HEK293T (cell line): ENCODE measurements at regions not wholly inside any gene's neighbourhood (a gene's known extent, or its start where the extent isn't known, plus 50 kb on each side); places are given as distances from the start of the nearest gene placed in this dataset.

Source experiments
- CTCF ChIA-PET: fragments of 350-600 bp; formaldehyde crosslinking; extraction: SDS; loops from one replicate; lab custom pipeline; 2021; ENCODE audit warnings: antibody characterized with exemption, inconsistent platforms; lab: Yijun Ruan, JAX
- POLR2A ChIA-PET: fragments of 350-600 bp; formaldehyde crosslinking; extraction: SDS; loops from one replicate; lab custom pipeline; 2020; ENCODE audit warnings: antibody characterized with exemption, inconsistent platforms; lab: Yijun Ruan, JAX
- DNase-seq: peaks from one replicate; pipeline ENCODE4 v3.0.0; 2012; ENCODE audit warnings: mixed read lengths; ENCODE audit errors: extremely low spot score
- ARNT ChIP-seq: fragments of 450-650 bp; IDR thresholded peaks from 2 replicates; pipeline ENCODE4 v1.6.1; 2017; ENCODE audit warnings: mild to moderate bottlenecking
- BHLHE40 ChIP-seq: fragments of 450-650 bp; IDR thresholded peaks from 2 replicates; pipeline ENCODE4 v1.6.1; 2016; ENCODE audit warnings: mild to moderate bottlenecking, moderate library complexity, borderline replicate concordance
- CTBP1 ChIP-seq: fragments of 450-650 bp; IDR thresholded peaks from 2 replicates; pipeline ENCODE4 v1.6.1; 2016; ENCODE audit warnings: borderline replicate concordance
- ELF4 ChIP-seq: fragments of 450-650 bp; IDR thresholded peaks from 2 replicates; pipeline ENCODE4 v1.6.1; 2017; ENCODE audit warnings: antibody characterized with exemption
- FOXA1 ChIP-seq: fragments of 450-650 bp; IDR thresholded peaks from 2 replicates; pipeline ENCODE4 v1.6.1; 2016; ENCODE audit warnings: mild to moderate bottlenecking
- FOXK2 ChIP-seq: fragments of 450-650 bp; IDR thresholded peaks from 2 replicates; pipeline ENCODE4 v1.6.1; 2016; ENCODE audit warnings: mild to moderate bottlenecking
- FOXM1 ChIP-seq: fragments of 450-650 bp; IDR thresholded peaks from 2 replicates; pipeline ENCODE4 v1.6.1; 2017; ENCODE audit warnings: mild to moderate bottlenecking, borderline replicate concordance
- HDGF ChIP-seq: fragments of 450-650 bp; IDR thresholded peaks from 2 replicates; pipeline ENCODE4 v1.6.1; 2017; ENCODE audit warnings: antibody characterized with exemption, borderline replicate concordance
- L3MBTL2 ChIP-seq: fragments of 450-650 bp; conservative IDR thresholded peaks from 2 replicates; pipeline ENCODE4 v1.6.1; 2016; ENCODE audit warnings: mild to moderate bottlenecking
- LEF1 ChIP-seq: fragments of 450-650 bp; IDR thresholded peaks from 2 replicates; pipeline ENCODE4 v1.6.1; 2017; ENCODE audit warnings: mild to moderate bottlenecking, borderline replicate concordance
- NFRKB ChIP-seq: fragments of 450-650 bp; IDR thresholded peaks from 2 replicates; pipeline ENCODE4 v1.6.1; 2016; ENCODE audit warnings: mild to moderate bottlenecking, moderate library complexity
- SP1 ChIP-seq: fragments of 450-650 bp; IDR thresholded peaks from 2 replicates; pipeline ENCODE4 v1.6.1; 2017
- SUZ12 ChIP-seq: fragments of 450-650 bp; IDR thresholded peaks from 2 replicates; pipeline ENCODE4 v1.6.1; 2016; ENCODE audit warnings: mild to moderate bottlenecking
- TARDBP ChIP-seq: fragments of 450-650 bp; IDR thresholded peaks from 2 replicates; pipeline ENCODE4 v1.6.1; 2016
- ZNF384 ChIP-seq: fragments of 450-650 bp; IDR thresholded peaks from 2 replicates; pipeline ENCODE4 v1.6.1; 2016
- TF ChIP-seq, protein P1 (sequence below): fragments of 450-650 bp; IDR thresholded peaks from 2 replicates; pipeline ENCODE4 v1.6.1; 2016

DNA sequence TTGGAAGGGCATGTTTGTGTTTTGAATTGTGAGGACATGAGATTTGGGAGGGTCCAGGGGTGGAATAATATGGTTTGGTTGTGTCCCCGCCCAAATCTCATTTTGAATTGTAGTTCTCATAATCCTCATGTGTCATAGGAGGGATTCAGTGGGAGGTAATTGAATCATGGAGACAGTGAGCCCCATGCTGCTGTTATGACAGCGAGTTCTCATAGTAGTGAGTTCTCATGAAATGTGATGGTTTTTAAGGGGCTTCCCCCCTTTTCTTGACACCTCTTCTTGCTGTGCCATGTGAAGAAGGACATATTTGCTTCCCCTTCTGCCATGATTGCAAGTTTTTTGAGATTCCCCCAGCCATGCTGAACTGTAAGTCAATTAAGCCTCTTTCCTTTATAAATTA lies 260.0 kb downstream of the DUSP6 start:
- ChIA-PET CTCF (no interaction called here), POLR2A (no interaction called here)
- TF ChIP-seq FOXK2: no peak
- no peak for TF ChIP-seq TARDBP
- TF ChIP-seq FOXA1: no peak
- TF ChIP-seq, protein P1, sequence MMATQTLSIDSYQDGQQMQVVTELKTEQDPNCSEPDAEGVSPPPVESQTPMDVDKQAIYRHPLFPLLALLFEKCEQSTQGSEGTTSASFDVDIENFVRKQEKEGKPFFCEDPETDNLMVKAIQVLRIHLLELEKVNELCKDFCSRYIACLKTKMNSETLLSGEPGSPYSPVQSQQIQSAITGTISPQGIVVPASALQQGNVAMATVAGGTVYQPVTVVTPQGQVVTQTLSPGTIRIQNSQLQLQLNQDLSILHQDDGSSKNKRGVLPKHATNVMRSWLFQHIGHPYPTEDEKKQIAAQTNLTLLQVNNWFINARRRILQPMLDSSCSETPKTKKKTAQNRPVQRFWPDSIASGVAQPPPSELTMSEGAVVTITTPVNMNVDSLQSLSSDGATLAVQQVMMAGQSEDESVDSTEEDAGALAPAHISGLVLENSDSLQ: no peak
- TF ChIP-seq NFRKB: no peak
- TF ChIP-seq SUZ12: no peak
- no peak for TF ChIP-seq ELF4
- TF ChIP-seq LEF1: no peak
- TF ChIP-seq L3MBTL2: no peak
- no peak for TF ChIP-seq ARNT
- TF ChIP-seq SP1: no peak
- no peak for TF ChIP-seq HDGF
- TF ChIP-seq FOXM1: no peak
- TF ChIP-seq BHLHE40: no peak
- no peak for DNase-seq

DNA sequence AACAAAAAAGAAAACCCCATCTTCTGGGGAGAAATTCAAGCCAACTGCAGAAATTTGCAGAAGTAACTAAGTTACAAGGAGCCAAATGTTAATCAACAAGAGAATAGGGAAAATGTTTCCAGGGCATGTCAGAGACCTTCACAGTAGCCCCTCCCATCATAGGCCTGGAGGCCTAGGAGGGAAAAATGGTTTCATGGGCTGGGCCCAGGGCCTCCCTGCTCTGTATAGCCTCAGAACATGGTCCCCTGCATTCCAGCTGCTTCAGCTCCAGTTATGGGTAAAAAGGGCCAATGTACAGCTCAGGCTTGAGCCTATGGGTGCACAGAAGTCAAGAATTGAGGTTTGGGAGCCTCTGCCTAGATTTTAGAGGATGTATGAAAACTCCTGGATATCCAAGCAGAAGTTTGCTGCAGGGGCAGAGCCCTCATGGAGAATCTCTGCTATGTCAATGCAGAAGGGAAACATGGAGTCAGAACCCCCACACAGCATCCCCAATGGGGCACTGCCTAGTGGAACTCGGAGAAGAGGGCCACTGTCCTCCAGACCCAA lies 260.9 kb downstream of the DUSP6 start:
- ChIA-PET CTCF (no interaction called here), POLR2A (no interaction called here)
- DNase-seq: no peak
- no peak for TF ChIP-seq ELF4
- TF ChIP-seq FOXK2: no peak
- no peak for TF ChIP-seq BHLHE40
- TF ChIP-seq NFRKB: no peak
- TF ChIP-seq, protein P1: no peak
- TF ChIP-seq TARDBP: no peak
- TF ChIP-seq SP1: no peak
- TF ChIP-seq ZNF384: no peak
- TF ChIP-seq HDGF: no peak
- no peak for TF ChIP-seq FOXA1
- no peak for TF ChIP-seq L3MBTL2
- no peak for TF ChIP-seq SUZ12
- no peak for TF ChIP-seq LEF1

DNA sequence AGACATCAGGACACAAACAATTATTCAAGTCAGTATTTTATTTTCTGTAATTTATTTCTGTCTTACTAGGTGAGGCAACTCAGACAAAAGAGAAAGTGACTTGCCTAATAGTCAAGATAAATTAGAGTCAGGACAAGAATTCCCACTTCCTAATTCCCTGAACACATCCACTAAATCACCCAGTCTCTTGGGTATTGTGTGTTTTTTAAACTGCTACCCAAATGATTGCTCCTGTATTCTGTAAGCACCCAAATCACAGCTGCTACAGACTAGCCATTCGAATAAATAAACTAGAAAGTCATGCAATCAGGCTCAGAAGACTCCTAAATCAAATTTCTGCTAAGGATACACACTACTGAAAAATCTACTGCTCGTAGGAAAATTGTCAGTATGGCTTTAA lies 263.0 kb downstream of the DUSP6 start:
- TF ChIP-seq SUZ12 (no peak), ZNF384 (no peak), ELF4 (no peak), ARNT (no peak), L3MBTL2 (no peak), FOXM1 (no peak), HDGF (no peak), CTBP1 (no peak), SP1 (no peak), NFRKB (no peak), TARDBP (no peak), BHLHE40 (no peak)
- TF ChIP-seq, protein P1: no peak
- DNase-seq: no peak
- CTCF ChIA-PET: no interaction called here
- POLR2A ChIA-PET: no interaction called here

DNA sequence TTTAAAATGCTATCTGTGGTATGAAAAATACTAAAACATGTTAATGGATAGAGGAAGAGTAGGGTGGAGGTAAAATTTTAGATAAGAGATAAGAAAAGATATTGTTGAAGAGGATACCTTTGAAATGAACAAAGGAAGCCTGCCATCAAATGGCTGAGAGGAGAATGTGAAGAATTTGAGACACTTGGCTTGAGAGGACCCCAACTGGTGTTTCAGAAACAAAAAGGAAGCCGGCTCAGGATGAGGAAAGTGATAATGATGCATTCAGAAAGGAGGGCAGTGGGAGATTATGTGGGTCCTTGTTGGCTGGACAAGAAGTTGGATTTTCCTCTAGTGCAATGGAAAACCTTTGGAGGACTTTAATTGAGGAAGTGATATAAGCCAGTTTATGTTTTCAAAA lies 264.4 kb downstream of the DUSP6 start:
- DNase-seq: no peak
- POLR2A ChIA-PET: no interaction called here
- CTCF ChIA-PET: no interaction called here
- TF ChIP-seq BHLHE40 (no peak), ZNF384 (no peak), HDGF (no peak), SP1 (no peak), ELF4 (no peak)

DNA sequence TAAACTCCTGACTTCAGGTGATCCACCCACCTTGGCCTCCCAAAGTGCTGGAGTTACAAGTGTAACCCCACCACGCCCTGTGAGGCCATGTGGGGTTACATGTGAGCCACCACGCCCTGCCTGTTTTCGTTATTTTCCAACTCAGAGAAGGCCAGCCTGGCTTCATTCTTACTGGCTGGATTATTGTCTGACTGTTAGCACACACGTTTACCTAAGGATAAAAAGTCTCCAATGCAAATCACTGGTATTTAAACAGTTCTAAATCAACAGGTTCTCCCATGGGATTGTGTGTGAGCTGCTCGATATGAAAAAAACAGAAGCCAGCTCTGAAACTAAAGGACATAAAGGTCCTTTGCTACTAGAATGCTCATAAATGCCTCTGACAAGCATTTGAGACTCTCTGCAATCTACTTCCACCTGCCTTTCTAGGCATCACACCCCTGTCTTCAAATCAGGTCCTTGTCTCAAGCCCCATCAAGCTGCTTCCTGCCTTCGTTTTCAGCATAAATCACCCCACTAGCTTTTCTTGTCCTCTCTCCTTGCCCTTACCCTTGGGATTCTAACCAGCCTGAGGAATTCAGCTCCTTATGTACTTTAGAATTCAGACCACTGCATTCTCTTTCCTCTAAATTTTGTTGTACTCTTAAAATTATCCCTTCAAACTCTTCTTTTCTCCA lies 265.0 kb downstream of the DUSP6 start:
- DNase-seq: no peak
- CTCF ChIA-PET: no interaction called here
- TF ChIP-seq, protein P1: no peak
- TF ChIP-seq SP1 (no peak), BHLHE40 (no peak), NFRKB (no peak), FOXM1 (no peak), TARDBP (no peak), HDGF (no peak), SUZ12 (no peak)
- POLR2A ChIA-PET: no interaction called here

DNA sequence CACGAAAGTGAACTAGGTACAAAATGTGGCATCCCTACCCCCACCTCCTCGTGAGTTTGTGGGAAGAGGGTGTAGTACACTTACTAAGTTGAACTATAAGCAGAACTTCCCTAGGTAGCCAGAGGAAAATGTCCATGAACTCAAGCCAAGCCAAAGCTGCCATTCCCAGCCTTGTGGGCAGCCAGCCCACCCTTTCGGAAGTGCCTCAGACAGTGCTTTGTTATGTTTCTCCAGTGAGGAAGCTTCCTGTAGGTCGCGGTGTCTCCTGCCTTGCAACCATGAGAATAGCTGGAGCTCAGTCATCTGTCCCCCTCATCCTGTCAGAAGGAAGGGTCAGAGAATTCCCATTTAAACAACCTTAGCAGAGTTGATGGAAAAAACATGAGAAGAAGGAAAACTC lies 266.9 kb downstream of the DUSP6 start:
- CTCF ChIA-PET: no interaction called here
- no peak for DNase-seq
- POLR2A ChIA-PET: no interaction called here
- TF ChIP-seq LEF1: no peak
- TF ChIP-seq TARDBP: no peak
- TF ChIP-seq, protein P1: no peak
- TF ChIP-seq SP1: no peak
